SK-N-MC (cell line): ENCODE measurements at regions not wholly inside any gene's neighbourhood (a gene's known extent, or its start where the extent isn't known, plus 50 kb on each side); places are given as distances from the start of the nearest gene placed in this dataset.

Experiments
- EZH2 ChIP-seq: fragments of 200-600 bp; sonication (generic); IDR thresholded peaks from one replicate; pipeline ENCODE4 v1.6.1; 2017; ENCODE audit warnings: antibody characterized with exemption
- FOXP2 ChIP-seq: optimal IDR thresholded peaks from 2 replicates; pipeline ENCODE3; 2011; ENCODE audit warnings: mild to moderate bottlenecking, moderate library complexity; ENCODE audit not compliant: insufficient read depth; ENCODE audit errors: extremely low read length, control extremely low read depth
- POLR2AphosphoS5 ChIP-seq: IDR thresholded peaks from 2 replicates; pipeline ENCODE4 v1.6.1; 2012; ENCODE audit warnings: mild to moderate bottlenecking, low read depth, low read length, borderline replicate concordance

GRCh38 chr6:105681061-105681460 is 278.2 kb upstream of the PREP start:
- no peak for TF ChIP-seq POLR2AphosphoS5
- TF ChIP-seq EZH2, result no peak
- no peak for TF ChIP-seq FOXP2
